Cardiac septum (tissue), 1 donor: ENCODE measurements at regions not wholly inside any gene's neighbourhood (a gene's known extent, or its start where the extent isn't known, plus 50 kb on each side); places are given as distances from the start of the nearest gene placed in this dataset.
"Not testable (repeated sequence)": the region's sequence is repeated elsewhere in the genome, so short reads cannot be mapped to it uniquely, and the experiment has no call there.

Experiments
- DNase-seq: peaks from one replicate; pipeline ENCODE4 v3.0.0-alpha.2; 2020; ENCODE audit warnings: low spot score
- intact Hi-C: fragments of 100-400 bp; cut with DNase I; formaldehyde crosslinking; loops from one replicate; pipeline ENCODE4 v1.14.0; 2022
- donor health status: DM: no; HTN: no; CAD: no.

GRCh38 chr7:46317256-46317655 is 396.2 kb upstream of the IGFBP3 start:
- intact Hi-C loops = no loop called here
- no peak for DNase-seq

DNA sequence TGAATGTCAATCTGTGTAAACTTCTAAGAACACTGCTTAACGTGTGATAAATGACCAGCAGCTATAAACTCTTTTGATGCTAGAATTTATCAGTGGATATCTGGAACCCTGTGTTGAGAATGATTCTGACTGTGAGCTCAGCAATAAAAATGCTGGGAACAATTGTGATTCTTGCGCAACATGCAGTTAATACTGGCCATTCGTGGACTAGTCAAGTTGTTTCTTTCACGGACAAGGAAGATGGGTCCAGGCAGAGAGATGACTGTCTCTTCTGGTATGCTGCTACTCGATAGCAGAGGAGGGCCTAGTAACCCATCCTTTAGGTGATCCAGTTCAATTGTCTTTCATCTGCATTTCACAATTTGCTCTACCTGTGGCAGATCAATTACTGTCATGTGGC is 394.8 kb upstream of the IGFBP3 start:
- DNase-seq = no peak
- intact Hi-C loops = no loop called here

DNA sequence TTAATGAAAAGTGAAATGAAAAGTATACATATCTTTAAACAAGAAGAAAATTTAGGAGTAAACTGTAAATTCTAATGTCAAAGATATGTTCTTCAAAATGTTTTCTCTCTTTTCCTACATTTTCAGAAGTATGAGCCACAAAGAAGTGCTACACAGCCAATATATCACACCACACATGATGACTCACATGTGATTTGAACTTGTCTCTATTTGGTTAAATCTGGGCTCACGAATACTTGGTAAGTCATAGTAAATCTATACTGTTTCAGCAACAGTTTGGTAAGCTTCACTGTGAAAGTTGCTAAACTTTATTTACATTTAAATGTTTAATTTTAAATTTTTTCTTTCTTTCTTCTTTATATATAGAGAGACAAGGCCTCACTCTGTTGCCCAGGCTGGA is 380.6 kb upstream of the IGFBP3 start:
- no peak for DNase-seq
- intact Hi-C loops = no loop called here

DNA sequence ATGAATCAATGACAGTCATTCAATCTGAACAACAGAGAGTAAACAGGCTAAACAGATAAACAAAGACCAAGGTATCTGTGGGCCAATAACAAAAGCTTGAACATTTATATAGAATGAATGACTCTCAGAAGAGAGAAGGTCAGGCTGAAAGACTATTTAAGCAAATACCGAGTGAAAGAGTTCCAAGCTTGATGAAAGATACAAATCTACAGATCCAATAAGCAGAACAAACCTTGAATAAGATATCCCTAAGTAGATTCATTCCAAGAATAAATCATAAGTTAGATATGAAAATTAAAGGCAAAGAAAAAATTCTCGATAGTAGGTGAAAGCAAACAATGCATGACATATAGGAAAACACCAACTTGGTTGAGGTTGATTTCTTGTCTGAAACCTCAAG is 376.4 kb upstream of the IGFBP3 start:
- intact Hi-C loops = no loop called here
- no peak for DNase-seq

DNA sequence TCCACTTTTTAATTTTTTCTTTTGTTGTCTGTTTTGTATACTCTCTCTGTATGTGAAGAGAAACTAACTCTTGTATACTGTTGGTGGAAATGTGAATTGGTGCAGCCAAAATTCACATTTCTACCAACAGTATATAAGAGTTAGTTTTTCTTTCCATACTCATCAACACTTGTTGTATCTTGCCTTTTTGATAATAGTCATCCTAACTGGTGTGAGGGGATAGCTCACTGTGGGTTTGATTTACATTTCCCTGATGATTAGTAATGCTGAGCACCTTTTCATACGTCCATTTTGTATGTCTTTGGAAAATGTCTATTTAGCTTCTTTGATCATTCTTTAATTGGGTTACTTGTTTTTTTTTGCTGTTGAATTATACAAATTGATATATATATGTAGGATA is 375.5 kb upstream of the IGFBP3 start:
- DNase-seq = no peak
- intact Hi-C loops = no loop called here

DNA sequence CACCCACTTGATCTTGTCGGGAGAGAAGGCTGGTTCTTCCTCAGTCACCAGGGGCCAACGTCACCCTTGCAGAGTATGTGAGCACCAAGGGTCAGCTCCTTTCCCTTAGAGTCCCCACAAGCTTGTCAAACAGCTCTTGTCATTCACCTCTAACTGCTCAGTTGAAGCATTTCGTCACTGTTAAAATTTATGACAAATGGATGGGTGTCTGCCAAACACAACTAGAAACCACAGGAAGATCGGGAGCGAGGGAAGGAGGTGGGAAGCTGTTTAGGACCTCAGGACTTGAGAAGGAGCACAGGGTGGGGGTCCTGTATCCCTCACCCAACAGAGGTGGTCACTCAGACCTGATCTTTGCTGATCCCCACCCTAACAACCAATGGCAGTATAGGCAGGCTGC is 373.3 kb upstream of the IGFBP3 start:
- intact Hi-C loops = no loop called here
- DNase-seq = no peak

GRCh38 chr7:46292741-46293140 is 371.7 kb upstream of the IGFBP3 start:
- intact Hi-C loops = no loop called here
- DNase-seq = no peak

DNA sequence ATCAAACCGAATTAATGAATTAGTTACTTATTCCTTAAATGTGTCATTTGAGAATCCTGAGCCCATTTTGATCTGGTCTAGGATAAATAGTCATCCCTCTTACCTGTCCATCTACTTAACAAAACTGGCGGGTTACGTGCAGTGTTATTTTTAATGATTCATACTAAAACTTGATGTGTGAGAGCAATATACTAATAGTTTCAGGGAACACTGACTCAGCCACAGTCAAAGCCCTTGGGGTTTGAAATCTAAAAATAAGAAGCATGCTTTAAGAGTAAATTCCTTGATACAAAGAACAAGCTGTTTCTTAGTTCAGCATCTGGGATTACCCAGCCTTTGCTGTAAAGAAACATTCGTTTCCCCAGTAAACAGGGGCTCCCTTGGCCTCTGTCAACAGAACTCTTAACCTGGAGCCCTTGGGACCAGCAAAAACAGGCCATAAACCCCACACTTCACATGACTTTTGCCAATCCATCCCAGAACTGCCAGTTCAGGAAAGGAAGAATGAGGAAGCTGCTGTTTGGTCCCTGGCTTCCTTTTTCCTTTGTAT is 370.6 kb upstream of the IGFBP3 start:
- intact Hi-C loops = no loop called here

GRCh38 chr7:46291050-46291438 is 370.0 kb upstream of the IGFBP3 start:
- DNase-seq = no peak
- intact Hi-C loops = no loop called here

More for the DNA sequence above, 370.6 kb upstream of the IGFBP3 start:
- no peak for DNase-seq

- intact Hi-C loops = no loop called here
- no peak for DNase-seq
These were observed 369.4 kb upstream of the IGFBP3 start for GRCh38 chr7:46290374-46291049.

- intact Hi-C loops = no loop called here
- DNase-seq = no peak
These were observed 367.8 kb upstream of the IGFBP3 start for GRCh38 chr7:46288861-46289260.

DNA sequence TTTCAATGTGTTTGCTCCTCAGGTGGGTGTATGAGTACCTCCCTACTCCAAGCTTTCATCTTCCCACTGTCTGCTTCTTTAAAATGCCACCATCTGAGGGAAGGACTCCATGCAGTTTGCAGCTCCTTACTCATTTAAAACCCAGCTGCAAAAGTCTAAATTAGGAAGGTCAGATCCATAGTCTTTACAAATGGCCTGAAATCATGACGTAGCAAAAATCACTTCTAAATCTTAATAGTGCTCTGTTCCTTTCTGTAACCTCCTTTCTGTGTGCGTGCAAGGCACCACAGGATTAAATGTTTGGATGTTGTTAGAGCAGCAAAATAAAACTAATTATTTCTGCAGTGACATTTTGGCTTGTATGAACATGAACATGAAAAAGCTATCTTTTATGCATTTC is 366.9 kb upstream of the IGFBP3 start:
- DNase-seq = no peak
- intact Hi-C loops = no loop called here

- no peak for DNase-seq
- intact Hi-C loops = no loop called here
These were observed 365.9 kb upstream of the IGFBP3 start for GRCh38 chr7:46286957-46287356.

GRCh38 chr7:46286356-46286755 is 365.3 kb upstream of the IGFBP3 start:
- intact Hi-C loops = no loop called here
- no peak for DNase-seq

DNA sequence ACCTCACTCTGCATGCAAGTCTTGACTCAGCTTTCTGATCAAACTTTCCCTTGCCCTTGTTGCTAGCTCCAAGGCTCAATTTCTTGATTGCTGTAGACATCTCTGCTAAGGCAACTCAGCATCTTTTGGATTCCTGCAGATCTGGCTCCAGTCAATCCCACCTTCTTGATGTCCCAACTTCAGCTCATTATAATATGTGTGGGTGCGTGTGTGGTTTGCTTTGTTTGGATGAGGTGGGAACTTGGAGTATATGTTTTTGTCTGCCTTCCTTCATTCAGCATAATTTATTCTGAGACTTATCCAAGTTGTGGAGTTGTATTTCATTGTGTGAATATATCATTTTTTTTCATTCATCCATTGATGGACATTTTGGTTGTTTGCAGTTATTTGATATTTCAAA is 364.8 kb upstream of the IGFBP3 start:
- DNase-seq = no peak

GRCh38 chr7:46283852-46284251 is 362.8 kb upstream of the IGFBP3 start:
- no peak for DNase-seq
- intact Hi-C loops = no loop called here

More for the DNA sequence above, 364.8 kb upstream of the IGFBP3 start:
- intact Hi-C loops = no loop called here

DNA sequence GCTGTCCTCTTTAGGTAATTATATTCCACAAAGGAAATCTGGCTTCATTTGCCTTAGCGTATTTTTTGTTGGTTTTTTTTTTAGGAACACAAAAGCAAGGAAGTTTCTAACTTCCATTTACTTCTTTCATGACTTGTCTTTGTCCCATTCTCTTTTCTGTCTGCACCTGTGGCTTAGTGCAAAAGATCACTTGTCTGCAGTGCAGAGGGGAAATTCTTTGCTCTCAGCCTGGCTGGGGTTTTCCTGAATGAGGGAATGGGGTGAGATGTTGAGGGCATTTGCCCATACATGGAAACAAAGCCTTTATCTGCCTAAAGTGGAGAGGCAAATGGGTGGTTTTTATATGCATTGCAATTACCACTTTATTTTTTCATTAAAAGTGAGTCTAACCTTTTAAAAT is 361.1 kb upstream of the IGFBP3 start:
- no peak for DNase-seq
- intact Hi-C loops = no loop called here

- intact Hi-C loops = no loop called here
These were observed 360.0 kb upstream of the IGFBP3 start for GRCh38 chr7:46281071-46281470.

GRCh38 chr7:46279290-46279689 is 358.2 kb upstream of the IGFBP3 start:
- intact Hi-C loops = no loop called here
- DNase-seq = no peak

More at GRCh38 chr7:46281071-46281470, 360.0 kb upstream of the IGFBP3 start:
- DNase-seq = no peak

DNA sequence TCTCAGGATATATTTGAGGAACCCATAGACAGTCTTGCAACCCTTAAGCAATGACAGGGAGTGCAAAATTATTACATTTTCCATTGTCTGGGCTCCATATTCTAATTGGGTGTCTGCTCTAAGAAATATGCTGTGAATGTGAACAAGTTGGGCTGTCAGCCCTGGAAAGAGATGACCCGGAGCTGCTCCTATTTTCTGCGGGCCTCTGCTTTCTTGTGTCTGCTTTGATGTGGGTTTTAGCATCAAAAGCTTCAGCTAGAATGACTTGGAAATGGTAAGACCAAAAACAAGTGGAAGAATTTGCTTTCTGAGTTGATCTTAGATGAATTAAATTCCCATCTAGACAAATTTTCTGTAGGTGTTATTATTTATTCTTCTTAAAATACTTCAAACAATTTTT is 343.6 kb upstream of the IGFBP3 start:
- intact Hi-C loops = no loop called here
- DNase-seq = no peak

GRCh38 chr7:46261638-46262037 is 340.6 kb upstream of the IGFBP3 start:
- intact Hi-C loops = not testable (repeated sequence)

DNA sequence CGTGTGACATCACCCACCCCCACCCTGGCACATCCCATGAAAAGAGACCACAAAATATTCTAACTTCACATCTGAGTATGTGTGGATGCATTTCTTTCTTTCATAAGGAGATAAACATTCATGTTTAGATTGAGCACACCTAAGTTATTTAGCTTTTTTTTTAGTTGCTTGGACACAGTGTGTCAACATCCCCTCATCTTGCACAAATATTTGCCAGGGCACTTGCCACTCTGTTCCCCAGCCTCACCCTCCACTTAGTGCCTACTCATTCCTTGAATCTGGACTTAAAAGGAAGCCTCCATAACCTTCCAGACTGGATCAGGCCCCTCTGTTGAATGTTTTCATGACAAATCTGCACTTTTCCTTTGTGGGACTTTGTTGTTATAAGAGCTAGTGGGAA is 338.9 kb upstream of the IGFBP3 start:
- intact Hi-C loops = no loop called here

More at GRCh38 chr7:46261638-46262037, 340.6 kb upstream of the IGFBP3 start:
- DNase-seq = not testable (repeated sequence)

More for the DNA sequence above, 338.9 kb upstream of the IGFBP3 start:
- DNase-seq = no peak
